Hepatocyte (in vitro differentiated cells): ENCODE measurements at regions not wholly inside any gene's neighbourhood (a gene's known extent, or its start where the extent isn't known, plus 50 kb on each side); places are given as distances from the start of the nearest gene placed in this dataset.
A peak's percentile ranks its signal among the peaks of the same experiment; 100 is the strongest.

ENCODE experiments used
- DNase-seq: peaks from one replicate; pipeline ENCODE4 v3.0.0-alpha.2; 2016; ENCODE audit warnings: low spot score
- H2AFZ ChIP-seq: fragments of 200-600 bp; sonication (generic); 2 replicates; pipeline ENCODE4 v1.6.0; 2016; ENCODE audit warnings: antibody characterized with exemption, mild to moderate bottlenecking
- H3K27ac ChIP-seq: fragments of 200-600 bp; sonication (generic); 2 replicates; pipeline ENCODE4 v1.5.1; 2016; ENCODE audit warnings: mild to moderate bottlenecking
- H3K27me3 ChIP-seq: fragments of 200-600 bp; sonication (generic); 2 replicates; pipeline ENCODE4 v1.6.1; 2016
- H3K36me3 ChIP-seq: fragments of 200-600 bp; sonication (generic); replicated peaks from 2 replicates; pipeline ENCODE4 v1.5.1; 2016; ENCODE audit warnings: low read depth; ENCODE audit not compliant: insufficient read depth
- H3K4me1 ChIP-seq: fragments of 200-600 bp; sonication (generic); 2 replicates; pipeline ENCODE4 v1.5.1; 2016; ENCODE audit warnings: mild to moderate bottlenecking, moderate library complexity; ENCODE audit not compliant: insufficient read depth
- H3K4me2 ChIP-seq: fragments of 200-600 bp; sonication (generic); 2 replicates; pipeline ENCODE4 v1.6.0; 2016
- H3K4me3 ChIP-seq: fragments of 200-600 bp; sonication (generic); 2 replicates; pipeline ENCODE4 v1.5.1; 2016; ENCODE audit warnings: mild to moderate bottlenecking
- H3K79me2 ChIP-seq: fragments of 200-600 bp; sonication (generic); 2 replicates; pipeline ENCODE4 v1.6.0; 2017; ENCODE audit warnings: mild to moderate bottlenecking
- H3K9me2 ChIP-seq: fragments of 200-600 bp; sonication (generic); replicated peaks from 2 replicates; pipeline ENCODE4 v1.6.0; 2017; ENCODE audit warnings: mild to moderate bottlenecking; ENCODE audit not compliant: insufficient read depth
- H3K9me3 ChIP-seq: fragments of 200-600 bp; sonication (generic); 2 replicates; pipeline ENCODE4 v1.5.1; 2016; ENCODE audit warnings: low read depth, mild to moderate bottlenecking
- H4K20me1 ChIP-seq: fragments of 200-600 bp; sonication (generic); 2 replicates; pipeline ENCODE4 v1.6.0; 2016; ENCODE audit warnings: mild to moderate bottlenecking; ENCODE audit not compliant: insufficient read depth, poor library complexity, severe bottlenecking
- CTCF ChIP-seq: fragments of 200-600 bp; sonication (generic); IDR thresholded peaks from 2 replicates; pipeline ENCODE4 v1.5.1; 2016; ENCODE audit warnings: antibody characterized with exemption, mild to moderate bottlenecking; ENCODE audit not compliant: poor library complexity
- EZH2 ChIP-seq: fragments of 200-600 bp; sonication (generic); IDR thresholded peaks from 2 replicates; pipeline ENCODE4 v1.6.1; 2016; ENCODE audit warnings: antibody characterized with exemption, mild to moderate bottlenecking, borderline replicate concordance
- EZH2phosphoT487 ChIP-seq: fragments of 200-600 bp; sonication (generic); IDR thresholded peaks from one replicate; pipeline ENCODE4 v1.6.1; 2018; ENCODE audit warnings: antibody characterized with exemption, mild to moderate bottlenecking, low read depth, moderate library complexity; ENCODE audit not compliant: unreplicated experiment, severe bottlenecking
- WGBS: methylation state at CpG from one replicate; pipeline ENCODE4 v1.1.6; 2016; ENCODE audit warnings: low lambda C conversion rate; ENCODE audit errors: missing lambda C conversion rate; 5-methylcytosine and 5-hydroxymethylcytosine counted together

GRCh38 chr12:127278351-127278750, 988.6 kb upstream of the TMEM132C start:
- Histone ChIP-seq H3K36me3 (no peaks in the 10 kb centered on the region), H3K4me1 (no peaks in the 10 kb centered on the region), H3K4me2 (no peak overlapping the region), H3K4me3 (no peak overlapping the region), H3K27me3 (peaks cover 17% of the 10 kb centered on the region), H3K9me2 (no peaks in the 10 kb centered on the region), H3K27ac (no peak overlapping the region), H3K9me3 (no peaks in the 10 kb centered on the region), H3K79me2 (no peaks in the 10 kb centered on the region), H4K20me1 (no peaks in the 10 kb centered on the region), H2AFZ (no peak overlapping the region)
- TF ChIP-seq CTCF (no peak), EZH2 (no peak), EZH2phosphoT487 (no peak)
- WGBS: 95% methylated on average over 3 of the region's 3 CpGs
- no peak for DNase-seq

- Histone ChIP-seq H2AFZ (no peak overlapping the region), H4K20me1 (no peaks in the 10 kb centered on the region), H3K27me3 (peaks cover 10% of the 10 kb centered on the region), H3K36me3 (no peaks in the 10 kb centered on the region), H3K4me3 (no peak overlapping the region), H3K4me1 (no peaks in the 10 kb centered on the region), H3K27ac (no peak overlapping the region), H3K9me2 (no peaks in the 10 kb centered on the region), H3K79me2 (no peaks in the 10 kb centered on the region), H3K9me3 (no peaks in the 10 kb centered on the region), H3K4me2 (peak overlapping the region; percentile 24)
- whole genome bisulfite sequencing: 19% methylated on average over 35 of the region's 43 CpGs
- TF ChIP-seq EZH2phosphoT487: no peak
- no peak for TF ChIP-seq EZH2
- TF ChIP-seq CTCF: peak; percentile 97
- peak; percentile 76 for DNase-seq
Measured at GRCh38 chr12:127280393-127281275, 986.3 kb upstream of the TMEM132C start.

GRCh38 chr12:127282786-127283565, 984.0 kb upstream of the TMEM132C start:
- Histone ChIP-seq H3K27ac (no peak overlapping the region), H3K4me2 (no peak overlapping the region), H2AFZ (no peak overlapping the region), H4K20me1 (no peaks in the 10 kb centered on the region), H3K9me3 (no peaks in the 10 kb centered on the region), H3K4me1 (no peaks in the 10 kb centered on the region), H3K79me2 (no peaks in the 10 kb centered on the region), H3K4me3 (no peak overlapping the region), H3K9me2 (no peaks in the 10 kb centered on the region), H3K27me3 (peaks cover 10% of the 10 kb centered on the region), H3K36me3 (no peaks in the 10 kb centered on the region)
- 84% methylated on average over 7 of the region's 7 CpGs for WGBS
- no peak for DNase-seq
- TF ChIP-seq EZH2phosphoT487: no peak
- TF ChIP-seq CTCF: no peak
